HG03442 (cell line): ENCODE measurements at regions not wholly inside any gene's neighbourhood (a gene's known extent, or its start where the extent isn't known, plus 50 kb on each side); places are given as distances from the start of the nearest gene placed in this dataset.
"Not testable (repeated sequence)": the region's sequence is repeated elsewhere in the genome, so short reads cannot be mapped to it uniquely, and the experiment has no call there.

ENCODE experiments used
- ATAC-seq: cut with Tn5 transposase; IDR thresholded peaks from one replicate; pipeline ENCODE4 v1.9.1; 2021; ENCODE audit warnings: mild to moderate bottlenecking, moderate library complexity; ENCODE audit not compliant: unreplicated experiment

- ATAC-seq: no peak
Observed at GRCh38 chr17:31750578-31750977, 108.5 kb downstream of the COPRS start.

GRCh38 chr17:31748881-31749280 lies 110.2 kb downstream of the COPRS start:
- no peak for ATAC-seq

- no peak for ATAC-seq
Observed at GRCh38 chr17:31746884-31747495, 112.1 kb downstream of the COPRS start.

- no peak for ATAC-seq
Observed at GRCh38 chr17:31745964-31746600, 113.0 kb downstream of the COPRS start.

- ATAC-seq: no peak
Observed at GRCh38 chr17:31744511-31744951, 114.5 kb downstream of the COPRS start.

GRCh38 chr17:31743797-31744196 lies 115.2 kb downstream of the COPRS start:
- ATAC-seq: no peak

GRCh38 chr17:31741371-31741770 lies 117.7 kb downstream of the COPRS start:
- ATAC-seq: no peak

- no peak for ATAC-seq
Observed at GRCh38 chr17:31740611-31741082, 118.4 kb downstream of the COPRS start.

GRCh38 chr17:31738996-31739699 lies 119.9 kb downstream of the COPRS start:
- no peak for ATAC-seq

- ATAC-seq: no peak
Observed at GRCh38 chr17:31738488-31738887, 120.6 kb downstream of the COPRS start.

GRCh38 chr17:31738067-31738466 lies 121.0 kb downstream of the COPRS start:
- ATAC-seq: no peak

- no peak for ATAC-seq
Observed at GRCh38 chr17:31736855-31737625, 122.0 kb downstream of the COPRS start.

- ATAC-seq: no peak
Observed at GRCh38 chr17:31733326-31733725, 125.7 kb downstream of the COPRS start.

GRCh38 chr17:31731585-31732154 lies 127.4 kb downstream of the COPRS start:
- ATAC-seq: not testable (repeated sequence)

- no peak for ATAC-seq
Observed at GRCh38 chr17:31731118-31731517, 127.9 kb downstream of the COPRS start.

GRCh38 chr17:31726980-31727427 lies 132.0 kb downstream of the COPRS start:
- no peak for ATAC-seq

GRCh38 chr17:31724619-31725018 lies 134.4 kb downstream of the COPRS start:
- ATAC-seq: no peak

- no peak for ATAC-seq
Observed at GRCh38 chr17:31724026-31724425, 135.0 kb downstream of the COPRS start.

GRCh38 chr17:31722251-31723056 lies 136.6 kb downstream of the COPRS start:
- no peak for ATAC-seq
